ENCODE measurements at regions not wholly inside any gene's neighbourhood (a gene's known extent, or its start where the extent isn't known, plus 50 kb on each side); places are given as distances from the start of the nearest gene placed in this dataset.

DNA sequence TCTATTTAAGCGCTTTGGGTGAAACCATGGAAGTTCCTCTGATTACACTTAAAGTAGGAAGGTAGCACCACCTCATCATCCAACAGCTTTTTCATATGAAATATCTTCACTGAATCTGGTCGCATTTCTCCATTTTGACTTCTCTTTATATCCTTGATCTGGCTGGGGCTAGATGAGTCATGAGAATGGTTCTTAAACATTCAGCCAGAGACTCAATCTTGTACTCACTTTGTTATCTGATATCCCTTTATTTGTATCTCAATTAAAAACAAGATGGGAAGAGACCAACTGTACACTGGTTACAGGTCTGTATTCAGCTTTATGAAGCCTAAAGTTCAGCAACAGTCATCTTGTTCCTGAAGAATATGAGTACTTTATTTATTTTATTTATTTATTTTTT is 84.9 kb downstream of the CBLL2 start:
- TF ChIP-seq MYC (IDR thresholded peaks at IDR 0.05; ENCODE audit: low read depth, low read length) (no peak), POLR2AphosphoS5 (IDR thresholded peaks at IDR 0.05; ENCODE audit: insufficient read depth, low read depth, low read length) (no peak), POLR2A (IDR thresholded peaks at IDR 0.05; ENCODE audit: low read depth, low read length) (no peak)
- TF ChIP-seq, protein P1, sequence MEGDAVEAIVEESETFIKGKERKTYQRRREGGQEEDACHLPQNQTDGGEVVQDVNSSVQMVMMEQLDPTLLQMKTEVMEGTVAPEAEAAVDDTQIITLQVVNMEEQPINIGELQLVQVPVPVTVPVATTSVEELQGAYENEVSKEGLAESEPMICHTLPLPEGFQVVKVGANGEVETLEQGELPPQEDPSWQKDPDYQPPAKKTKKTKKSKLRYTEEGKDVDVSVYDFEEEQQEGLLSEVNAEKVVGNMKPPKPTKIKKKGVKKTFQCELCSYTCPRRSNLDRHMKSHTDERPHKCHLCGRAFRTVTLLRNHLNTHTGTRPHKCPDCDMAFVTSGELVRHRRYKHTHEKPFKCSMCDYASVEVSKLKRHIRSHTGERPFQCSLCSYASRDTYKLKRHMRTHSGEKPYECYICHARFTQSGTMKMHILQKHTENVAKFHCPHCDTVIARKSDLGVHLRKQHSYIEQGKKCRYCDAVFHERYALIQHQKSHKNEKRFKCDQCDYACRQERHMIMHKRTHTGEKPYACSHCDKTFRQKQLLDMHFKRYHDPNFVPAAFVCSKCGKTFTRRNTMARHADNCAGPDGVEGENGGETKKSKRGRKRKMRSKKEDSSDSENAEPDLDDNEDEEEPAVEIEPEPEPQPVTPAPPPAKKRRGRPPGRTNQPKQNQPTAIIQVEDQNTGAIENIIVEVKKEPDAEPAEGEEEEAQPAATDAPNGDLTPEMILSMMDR (IDR thresholded peaks at IDR 0.05; ENCODE audit: extremely low read depth in 1 of 2, insufficient read depth in 1 of 2, low read depth in 1 of 2, low read length in 2 of 2): no peak
